B cell (primary cell): ENCODE measurements at regions not wholly inside any gene's neighbourhood (a gene's known extent, or its start where the extent isn't known, plus 50 kb on each side); places are given as distances from the start of the nearest gene placed in this dataset.
"Not testable (repeated sequence)": the region's sequence is repeated elsewhere in the genome, so short reads cannot be mapped to it uniquely, and the experiment has no call there.

Source experiments
- ATAC-seq: fragments of 200-7000 bp; cut with Tn5 transposase; one replicate; pipeline ENCODE4 v1.10.0; 2021; ENCODE audit warnings: low read depth, mild to moderate bottlenecking, moderate number of reproducible peaks, moderate library complexity
- CTCF ChIA-PET: fragments of 350-600 bp; sonication (Branson Sonifier 250); formaldehyde crosslinking; loops from one replicate; lab custom pipeline; 2021; ENCODE audit warnings: antibody characterized with exemption, inconsistent platforms; lab: Charles Lee
- POLR2A ChIA-PET: fragments of 350-600 bp; sonication (Branson Sonifier 250); formaldehyde crosslinking; loops from one replicate; lab custom pipeline; 2021; ENCODE audit warnings: antibody characterized with exemption; lab: Charles Lee
- DNase-seq: peaks from one replicate; pipeline ENCODE4 v3.0.0; 2013
- H2AFZ ChIP-seq: 2 replicates; pipeline ENCODE4 v1.6.1; 2012; ENCODE audit warnings: mild to moderate bottlenecking, low read depth, low read length; ENCODE audit not compliant: insufficient read depth, poor library complexity, severe bottlenecking
- H3K27ac ChIP-seq, 2 donors: 1 replicate in 1 of 2; 2 replicates in 1 of 2; pipeline ENCODE4 v1.5.1; 2012 to 2013; ENCODE audit warnings: low read length in 2 of 2, mild to moderate bottlenecking in 2 of 2, moderate library complexity in 1 of 2
- H3K27me3 ChIP-seq, 4 experiments: fragments of 200-600 bp in 1 of 4; sonication (generic) in 1 of 4; replicated peaks in 1 of 4; 1 replicate in 2 of 4; 2 replicates in 2 of 4; pipeline versions ENCODE4 v1.6.1 to v1.7.0; 2013 to 2016; ENCODE audit warnings: low read length in 3 of 4, mild to moderate bottlenecking in 2 of 4, mixed read lengths in 1 of 4, moderate library complexity in 1 of 4; ENCODE audit not compliant: insufficient read depth in 4 of 4, control insufficient read depth in 3 of 4; ENCODE audit errors: control extremely low read depth in 1 of 4
- H3K36me3 ChIP-seq, 2 experiments: replicated peaks in 1 of 2; 1 replicate in 1 of 2; 2 replicates in 1 of 2; pipeline versions ENCODE4 v1.6.1 to v1.7.1; 2013; ENCODE audit warnings: low read length in 1 of 2; ENCODE audit not compliant: insufficient read depth in 2 of 2, control insufficient read depth in 1 of 2; ENCODE audit errors: control extremely low read depth in 1 of 2, extremely low read depth in 1 of 2
- H3K4me1 ChIP-seq, 2 donors: fragments of 200-600 bp in 1 of 2; sonication (generic) in 1 of 2; 1 replicate in 1 of 2; 2 replicates in 1 of 2; pipeline versions ENCODE4 v1.5.1 to v1.6.1; 2013 to 2017; ENCODE audit warnings: low read length in 2 of 2; ENCODE audit not compliant: control insufficient read depth in 2 of 2, insufficient read depth in 2 of 2
- H3K4me2 ChIP-seq: replicated peaks from 2 replicates; pipeline ENCODE3; 2012; ENCODE audit warnings: mild to moderate bottlenecking, low read depth, low read length; ENCODE audit not compliant: poor library complexity, severe bottlenecking
- H3K4me3 ChIP-seq, 5 experiments: fragments of 200-600 bp in 1 of 5; sonication (generic) in 1 of 5; 1 replicate in 3 of 5; 2 replicates in 2 of 5; pipeline versions ENCODE4 v1.5.1 to v1.7.0; 2011 to 2016; ENCODE audit warnings: low read length in 4 of 5, mild to moderate bottlenecking in 4 of 5, low read depth in 2 of 5, control low read depth in 1 of 5, moderate library complexity in 1 of 5; ENCODE audit not compliant: insufficient read depth in 1 of 5; ENCODE audit errors: control extremely low read depth in 1 of 5, extremely low read depth in 1 of 5
- H3K79me2 ChIP-seq: fragments of 200-600 bp; sonication (generic); one replicate; pipeline ENCODE4 v1.6.0; 2016; ENCODE audit warnings: low read length; ENCODE audit not compliant: control insufficient read depth, insufficient read depth
- H3K9ac ChIP-seq: fragments of 200-600 bp; sonication (generic); 2 replicates; pipeline ENCODE4 v1.6.1; 2017; ENCODE audit warnings: mild to moderate bottlenecking, low read length, moderate library complexity
- H3K9me3 ChIP-seq, 3 donors: one replicate each; pipeline versions ENCODE4 v1.6.1 to v1.7.1; 2013; ENCODE audit warnings: low read length in 2 of 3; ENCODE audit not compliant: control insufficient read depth in 2 of 3, insufficient read depth in 1 of 3; ENCODE audit errors: control extremely low read depth in 1 of 3
- H4K20me1 ChIP-seq: 2 replicates; pipeline ENCODE4 v1.6.0; 2012; ENCODE audit warnings: mild to moderate bottlenecking, low read length; ENCODE audit not compliant: insufficient read depth, control insufficient read depth, poor library complexity, severe bottlenecking
- H3K27ac Mint-ChIP-seq: one replicate; pipeline ENCODE4 v1.8.0; 2021; ENCODE audit warnings: mixed read lengths
- H3K27me3 Mint-ChIP-seq: one replicate; pipeline ENCODE4 v1.8.0; 2021; ENCODE audit warnings: mixed read lengths
- H3K4me1 Mint-ChIP-seq: one replicate; pipeline ENCODE4 v1.8.0; 2021; ENCODE audit warnings: mixed read lengths
- H3K4me3 Mint-ChIP-seq: one replicate; pipeline ENCODE4 v1.8.0; 2021; ENCODE audit warnings: mixed read lengths
- H3K9me3 Mint-ChIP-seq: one replicate; pipeline ENCODE4 v1.8.0; 2022; ENCODE audit warnings: mixed read lengths; ENCODE audit not compliant: insufficient read depth
- WGBS: methylation state at CpG from one replicate; pipeline ENCODE4 v1.1.5; 2013; ENCODE audit warnings: missing lambda C conversion rate; ENCODE audit not compliant: insufficient coverage; 5-methylcytosine and 5-hydroxymethylcytosine counted together
- intact Hi-C: fragments of 100-400 bp; cut with micrococcal nuclease; formaldehyde crosslinking; loops from one replicate; pipeline ENCODE4 v1.10.0; 2022

GRCh38 chr11:3509563-3509962 lies 130.6 kb upstream of the ZNF195 start:
- H3K4me3 ChIP-seq, H3K4me1 ChIP-seq, H3K9me3 ChIP-seq, H3K4me2 ChIP-seq, H3K4me1 Mint-ChIP-seq, H3K27ac Mint-ChIP-seq, intact Hi-C loops, POLR2A ChIA-PET, DNase-seq, H3K27ac ChIP-seq, H2AFZ ChIP-seq, H3K79me2 ChIP-seq, CTCF ChIA-PET, H3K9me3 Mint-ChIP-seq, H3K27me3 ChIP-seq, H4K20me1 ChIP-seq, ATAC-seq, H3K27me3 Mint-ChIP-seq, H3K36me3 ChIP-seq, H3K4me3 Mint-ChIP-seq, H3K9ac ChIP-seq: not testable (repeated sequence)
- WGBS: 88% methylated on average over 4 of the region's 6 CpGs

DNA sequence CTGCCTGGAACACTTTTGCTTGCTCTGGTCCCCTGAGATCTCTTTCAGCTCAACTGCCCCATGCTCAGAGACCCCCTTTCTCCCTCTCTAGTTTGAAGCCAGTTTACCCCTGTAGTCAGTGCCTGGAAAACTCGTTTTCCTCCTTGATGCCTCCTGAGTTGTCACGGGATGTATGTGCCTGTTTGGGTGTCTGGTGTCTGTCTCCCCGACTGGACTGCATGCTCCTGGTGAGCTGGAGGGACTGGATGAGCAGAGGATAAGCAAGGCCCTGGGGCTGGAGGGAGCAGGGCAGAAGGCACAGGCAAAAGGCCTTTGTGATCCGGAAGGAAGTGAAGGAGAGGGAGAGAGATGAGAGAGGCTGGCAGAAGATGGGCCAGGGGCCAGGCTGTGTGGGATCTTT lies 120.3 kb upstream of the ZNF195 start:
- CTCF ChIA-PET, POLR2A ChIA-PET, H2AFZ ChIP-seq, H3K27me3 ChIP-seq, H3K36me3 ChIP-seq, H3K4me1 Mint-ChIP-seq, intact Hi-C loops, H3K9ac ChIP-seq, H3K9me3 Mint-ChIP-seq, H3K27ac Mint-ChIP-seq, H3K4me3 Mint-ChIP-seq, H3K27me3 Mint-ChIP-seq, H3K27ac ChIP-seq, ATAC-seq, H4K20me1 ChIP-seq, H3K4me1 ChIP-seq, H3K4me2 ChIP-seq, H3K79me2 ChIP-seq, H3K9me3 ChIP-seq, DNase-seq, H3K4me3 ChIP-seq: not testable (repeated sequence)
- WGBS: 55% methylated on average over 2 of the region's 4 CpGs

DNA sequence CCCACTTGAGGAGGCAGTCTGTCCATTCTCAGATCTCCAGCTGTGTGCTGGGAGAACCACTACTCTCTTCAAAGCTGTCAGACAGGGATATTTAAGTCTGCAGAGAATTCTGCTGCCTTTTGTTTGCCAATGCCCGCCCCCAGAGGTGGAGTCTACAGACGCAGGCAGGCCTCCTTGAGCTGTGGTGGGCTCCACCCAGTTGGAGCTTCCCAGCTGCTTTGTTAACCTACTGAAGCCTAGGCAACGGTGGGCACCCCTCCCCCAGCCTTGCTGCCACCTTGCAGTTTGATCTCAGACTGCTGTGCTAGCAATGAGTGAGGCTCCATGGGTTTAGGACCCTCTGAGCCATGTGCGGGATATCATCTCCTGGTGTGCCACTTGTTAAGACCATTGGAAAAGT lies 119.4 kb upstream of the ZNF195 start:
- intact Hi-C loops, CTCF ChIA-PET, ATAC-seq, H3K27ac Mint-ChIP-seq, H3K27ac ChIP-seq, H3K79me2 ChIP-seq, H3K4me1 Mint-ChIP-seq, H3K27me3 Mint-ChIP-seq, H2AFZ ChIP-seq, H3K9me3 Mint-ChIP-seq, H3K36me3 ChIP-seq, H3K9me3 ChIP-seq, H3K27me3 ChIP-seq, POLR2A ChIA-PET, H3K4me3 ChIP-seq, H3K4me3 Mint-ChIP-seq, H3K4me1 ChIP-seq, DNase-seq, H3K9ac ChIP-seq, H3K4me2 ChIP-seq, H4K20me1 ChIP-seq: not testable (repeated sequence)
- WGBS: 100% methylated on average over 2 of the region's 4 CpGs

DNA sequence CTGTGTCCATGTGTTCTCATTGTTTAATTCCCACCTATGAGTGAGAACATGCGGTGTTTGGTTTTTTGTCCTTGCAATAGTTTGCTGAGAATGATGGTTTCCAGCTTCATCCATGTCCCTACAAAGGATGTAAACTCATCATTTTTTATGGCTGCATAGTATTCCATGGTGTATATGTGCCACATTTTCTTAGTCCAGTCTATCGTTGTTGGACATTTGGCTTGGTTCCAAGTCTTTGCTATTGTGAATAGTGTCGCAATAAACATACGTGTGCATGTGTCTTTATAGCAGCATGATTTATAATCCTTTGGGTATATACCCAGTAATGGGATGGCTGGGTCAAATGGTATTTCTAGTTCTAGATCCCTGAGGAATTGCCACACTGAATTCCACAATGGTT lies 114.2 kb upstream of the ZNF195 start:
- H3K9ac ChIP-seq, H3K4me2 ChIP-seq, H3K4me1 Mint-ChIP-seq, ATAC-seq, H3K79me2 ChIP-seq, H3K27me3 Mint-ChIP-seq, H3K9me3 Mint-ChIP-seq, H3K27me3 ChIP-seq, H3K9me3 ChIP-seq, H3K4me3 Mint-ChIP-seq, H3K4me1 ChIP-seq, POLR2A ChIA-PET, H3K4me3 ChIP-seq, CTCF ChIA-PET, DNase-seq, H4K20me1 ChIP-seq, H3K27ac Mint-ChIP-seq, intact Hi-C loops, H2AFZ ChIP-seq, H3K36me3 ChIP-seq, H3K27ac ChIP-seq: not testable (repeated sequence)
- WGBS: no CpG with 5 or more reads among the region's 4 CpGs
